Astrocyte (in vitro differentiated cells and primary cell): ENCODE measurements at regions not wholly inside any gene's neighbourhood (a gene's known extent, or its start where the extent isn't known, plus 50 kb on each side); places are given as distances from the start of the nearest gene placed in this dataset.

Experiments used
- DNase-seq: peaks from one replicate; pipeline ENCODE4 v3.0.0-alpha.2; 2010; ENCODE audit warnings: low read depth
- FAIRE-seq: peaks from 2 replicates; lab custom pipeline; 2011; peaks lifted over from hg19 to GRCh38; lab: Jason Lieb, UNC
- H2AFZ ChIP-seq: 2 replicates; pipeline ENCODE4 v1.6.0; 2012; ENCODE audit warnings: low read depth, low read length, inconsistent platforms
- H3K27ac ChIP-seq: 2 replicates; pipeline ENCODE4 v1.5.1; 2011; ENCODE audit warnings: low read depth, low read length, inconsistent platforms
- H3K27me3 ChIP-seq: 2 replicates; pipeline ENCODE4 v1.6.0; 2011; ENCODE audit warnings: low read length, inconsistent platforms; ENCODE audit not compliant: insufficient read depth
- H3K36me3 ChIP-seq: 2 replicates; pipeline ENCODE4 v1.5.1; 2011; ENCODE audit warnings: low read length, inconsistent platforms; ENCODE audit not compliant: insufficient read depth
- H3K4me1 ChIP-seq: 2 replicates; pipeline ENCODE4 v1.5.1; 2011; ENCODE audit warnings: low read length, inconsistent platforms; ENCODE audit not compliant: insufficient read depth
- H3K4me2 ChIP-seq: 2 replicates; pipeline ENCODE4 v1.6.0; 2012; ENCODE audit warnings: low read length, inconsistent platforms
- H3K4me3 ChIP-seq: 2 replicates; pipeline ENCODE4 v1.5.1; 2011; ENCODE audit warnings: low read depth, mild to moderate bottlenecking, low read length, inconsistent platforms; ENCODE audit not compliant: insufficient read depth
- H3K79me2 ChIP-seq: 2 replicates; pipeline ENCODE4 v1.6.0; 2012; ENCODE audit warnings: mild to moderate bottlenecking, low read length, inconsistent platforms; ENCODE audit not compliant: insufficient read depth
- H3K9ac ChIP-seq: 2 replicates; pipeline ENCODE4 v1.6.0; 2012; ENCODE audit warnings: mild to moderate bottlenecking, low read length, inconsistent platforms
- H3K9me3 ChIP-seq: 2 replicates; pipeline ENCODE4 v1.5.1; 2012; ENCODE audit warnings: low read depth, mild to moderate bottlenecking, low read length, inconsistent platforms; ENCODE audit not compliant: insufficient read depth
- H4K20me1 ChIP-seq: 2 replicates; pipeline ENCODE4 v1.6.0; 2012; ENCODE audit warnings: low read length, inconsistent platforms; ENCODE audit not compliant: insufficient read depth
- H3K27ac Mint-ChIP-seq: one replicate; pipeline ENCODE4 v1.8.0; 2021; ENCODE audit warnings: mild to moderate bottlenecking, mixed read lengths; ENCODE audit not compliant: unreplicated experiment
- H3K27me3 Mint-ChIP-seq: one replicate; pipeline ENCODE4 v1.8.0; 2021; ENCODE audit warnings: low read depth, mixed read lengths; ENCODE audit not compliant: unreplicated experiment
- H3K36me3 Mint-ChIP-seq: one replicate; pipeline ENCODE4 v1.8.0; 2021; ENCODE audit warnings: low read depth, mixed read lengths; ENCODE audit not compliant: unreplicated experiment
- H3K4me1 Mint-ChIP-seq: one replicate; pipeline ENCODE4 v1.8.0; 2021; ENCODE audit warnings: low read depth, mixed read lengths; ENCODE audit not compliant: unreplicated experiment
- H3K4me3 Mint-ChIP-seq: one replicate; pipeline ENCODE4 v1.8.0; 2021; ENCODE audit warnings: mild to moderate bottlenecking, moderate library complexity, mixed read lengths; ENCODE audit not compliant: unreplicated experiment
- H3K9me3 Mint-ChIP-seq: one replicate; pipeline ENCODE4 v1.8.0; 2021; ENCODE audit warnings: mild to moderate bottlenecking, mixed read lengths; ENCODE audit not compliant: unreplicated experiment
- CTCF ChIP-seq: IDR thresholded peaks from 2 replicates; pipeline ENCODE4 v1.5.1; 2011; ENCODE audit warnings: low read depth, mild to moderate bottlenecking, inconsistent platforms, low read length, moderate library complexity; ENCODE audit not compliant: insufficient read depth
- EZH2 ChIP-seq: IDR thresholded peaks from 2 replicates; pipeline ENCODE4 v1.6.1; 2012; ENCODE audit warnings: mild to moderate bottlenecking, low read length, inconsistent platforms; ENCODE audit not compliant: insufficient read depth

- Histone ChIP-seq H3K9me3 (no peaks in the 10 kb centered on the region), H3K36me3 (no peaks in the 10 kb centered on the region), H3K79me2 (no peaks in the 10 kb centered on the region), H3K27me3 (no peaks in the 10 kb centered on the region), H3K27ac (no peak overlapping the region), H3K4me3 (no peak overlapping the region), H2AFZ (no peak overlapping the region), H4K20me1 (no peaks in the 10 kb centered on the region), H3K9ac (no peak overlapping the region), H3K4me1 (no peaks in the 10 kb centered on the region), H3K4me2 (no peak overlapping the region)
- no peak overlapping the region for H3K4me3 Mint-ChIP-seq
- no peaks in the 10 kb centered on the region for H3K27me3 Mint-ChIP-seq
- peaks cover 7% of the 10 kb centered on the region for H3K4me1 Mint-ChIP-seq
- DNase-seq (no peak), FAIRE-seq (no peak)
- no peaks in the 10 kb centered on the region for H3K9me3 Mint-ChIP-seq
- TF ChIP-seq CTCF (no peak), EZH2 (no peak)
- H3K36me3 Mint-ChIP-seq = no peaks in the 10 kb centered on the region
- H3K27ac Mint-ChIP-seq = no peak overlapping the region
These were observed 79.0 kb downstream of the MTERF1 start for GRCh38 chr7:91801331-91801983.

GRCh38 chr7:91811236-91811635 lies 69.3 kb downstream of the MTERF1 start:
- Histone ChIP-seq H3K4me2 (no peak overlapping the region), H3K27ac (no peak overlapping the region), H3K27me3 (no peaks in the 10 kb centered on the region), H3K9me3 (no peaks in the 10 kb centered on the region), H3K9ac (no peak overlapping the region), H3K4me3 (no peak overlapping the region), H3K36me3 (no peaks in the 10 kb centered on the region), H2AFZ (no peak overlapping the region), H3K4me1 (no peaks in the 10 kb centered on the region), H4K20me1 (no peaks in the 10 kb centered on the region), H3K79me2 (no peaks in the 10 kb centered on the region)
- no peak for DNase-seq
- FAIRE-seq = no peak
- Mint-ChIP-seq H3K36me3 (no peaks in the 10 kb centered on the region), H3K4me1 (no peaks in the 10 kb centered on the region), H3K27me3 (peaks cover 4% of the 10 kb centered on the region), H3K9me3 (no peaks in the 10 kb centered on the region), H3K27ac (no peak overlapping the region), H3K4me3 (no peak overlapping the region)
- TF ChIP-seq EZH2 (no peak), CTCF (no peak)

DNA sequence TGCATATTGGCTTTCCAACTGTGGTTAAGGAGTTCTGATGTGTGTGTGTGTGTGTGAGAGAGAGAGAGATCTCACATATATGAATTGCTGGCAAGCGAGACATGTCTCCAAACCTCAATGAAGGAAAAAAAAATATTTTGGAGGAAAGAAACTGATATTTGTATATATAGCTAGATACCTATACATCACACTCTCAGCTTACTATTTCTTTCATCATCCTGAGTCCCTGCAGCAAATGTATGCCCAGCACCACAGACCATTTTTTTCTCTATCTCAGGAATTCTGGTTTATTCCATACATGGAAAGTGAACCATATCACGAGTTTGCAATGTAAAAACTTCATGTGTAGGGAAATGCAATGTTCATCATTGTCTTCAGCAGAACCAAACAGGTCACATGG lies 68.9 kb downstream of the MTERF1 start:
- Mint-ChIP-seq H3K27ac (no peak overlapping the region), H3K36me3 (no peaks in the 10 kb centered on the region), H3K9me3 (no peaks in the 10 kb centered on the region), H3K4me3 (no peak overlapping the region), H3K27me3 (peaks cover 4% of the 10 kb centered on the region), H3K4me1 (no peaks in the 10 kb centered on the region)
- H3K79me2 ChIP-seq = no peaks in the 10 kb centered on the region
- no peaks in the 10 kb centered on the region for H3K9me3 ChIP-seq
- no peak overlapping the region for H2AFZ ChIP-seq
- H3K9ac ChIP-seq = no peak overlapping the region
- no peak overlapping the region for H3K4me3 ChIP-seq
- no peak overlapping the region for H3K27ac ChIP-seq
- no peak overlapping the region for H3K4me2 ChIP-seq
- DNase-seq (no peak), FAIRE-seq (no peak)
- no peaks in the 10 kb centered on the region for H3K4me1 ChIP-seq
- no peaks in the 10 kb centered on the region for H4K20me1 ChIP-seq
- H3K27me3 ChIP-seq = no peaks in the 10 kb centered on the region
- no peak for TF ChIP-seq EZH2
- no peak for TF ChIP-seq CTCF
- no peaks in the 10 kb centered on the region for H3K36me3 ChIP-seq
